ENCODE measurements at regions not wholly inside any gene's neighbourhood (a gene's known extent, or its start where the extent isn't known, plus 50 kb on each side); places are given as distances from the start of the nearest gene placed in this dataset.

- TF ChIP-seq CTCF (optimal IDR thresholded peaks at IDR 0.05 in 1 of 3, IDR thresholded peaks at IDR 0.05 in 1 of 3, conservative IDR thresholded peaks at IDR 0.05 in 1 of 3; ENCODE audit: extremely low read depth in 1 of 3, insufficient read depth in 2 of 3, low read length in 3 of 3) (no peak), EZH2 (IDR thresholded peaks at IDR 0.05; ENCODE audit: low read length) (no peak)
Measured at GRCh38 chr6:21891080-21891479, 297.5 kb downstream of the SOX4 start.

Measured in keratinocyte (primary cell).